22Rv1 (cell line): ENCODE measurements at regions not wholly inside any gene's neighbourhood (a gene's known extent, or its start where the extent isn't known, plus 50 kb on each side); places are given as distances from the start of the nearest gene placed in this dataset.

Experiments
- ZFX ChIP-seq: fragments of 450-650 bp; IDR thresholded peaks from 2 replicates; pipeline ENCODE4 v1.6.1; 2017; ENCODE audit warnings: antibody characterized with exemption, borderline replicate concordance
- TF ChIP-seq, protein P1 (sequence below): fragments of 450-650 bp; IDR thresholded peaks from 2 replicates; pipeline ENCODE4 v1.5.1; 2017; ENCODE audit warnings: mild to moderate bottlenecking

GRCh38 chr17:33905338-33905800 is 349.7 kb upstream of the CCL2 start:
- TF ChIP-seq, protein P1, sequence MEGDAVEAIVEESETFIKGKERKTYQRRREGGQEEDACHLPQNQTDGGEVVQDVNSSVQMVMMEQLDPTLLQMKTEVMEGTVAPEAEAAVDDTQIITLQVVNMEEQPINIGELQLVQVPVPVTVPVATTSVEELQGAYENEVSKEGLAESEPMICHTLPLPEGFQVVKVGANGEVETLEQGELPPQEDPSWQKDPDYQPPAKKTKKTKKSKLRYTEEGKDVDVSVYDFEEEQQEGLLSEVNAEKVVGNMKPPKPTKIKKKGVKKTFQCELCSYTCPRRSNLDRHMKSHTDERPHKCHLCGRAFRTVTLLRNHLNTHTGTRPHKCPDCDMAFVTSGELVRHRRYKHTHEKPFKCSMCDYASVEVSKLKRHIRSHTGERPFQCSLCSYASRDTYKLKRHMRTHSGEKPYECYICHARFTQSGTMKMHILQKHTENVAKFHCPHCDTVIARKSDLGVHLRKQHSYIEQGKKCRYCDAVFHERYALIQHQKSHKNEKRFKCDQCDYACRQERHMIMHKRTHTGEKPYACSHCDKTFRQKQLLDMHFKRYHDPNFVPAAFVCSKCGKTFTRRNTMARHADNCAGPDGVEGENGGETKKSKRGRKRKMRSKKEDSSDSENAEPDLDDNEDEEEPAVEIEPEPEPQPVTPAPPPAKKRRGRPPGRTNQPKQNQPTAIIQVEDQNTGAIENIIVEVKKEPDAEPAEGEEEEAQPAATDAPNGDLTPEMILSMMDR: no peak
- no peak for TF ChIP-seq ZFX
